ENCODE measurements at regions not wholly inside any gene's neighbourhood (a gene's known extent, or its start where the extent isn't known, plus 50 kb on each side); places are given as distances from the start of the nearest gene placed in this dataset.

GRCh38 chr14:100405760-100406455 is 82.8 kb downstream of the SLC25A47 start:
- no peaks in the 10 kb centered on the region for H3K9me3 Mint-ChIP-seq
- no peaks in the 10 kb centered on the region for H3K27me3 Mint-ChIP-seq
- no peak overlapping the region for H3K4me3 Mint-ChIP-seq
- peak overlapping the region; percentile 22 for H3K27ac Mint-ChIP-seq
- peaks cover 39% of the 10 kb centered on the region for H3K4me1 Mint-ChIP-seq (ENCODE audit: low read depth)
- H3K36me3 Mint-ChIP-seq (ENCODE audit: low read depth), result no peaks in the 10 kb centered on the region

DNA sequence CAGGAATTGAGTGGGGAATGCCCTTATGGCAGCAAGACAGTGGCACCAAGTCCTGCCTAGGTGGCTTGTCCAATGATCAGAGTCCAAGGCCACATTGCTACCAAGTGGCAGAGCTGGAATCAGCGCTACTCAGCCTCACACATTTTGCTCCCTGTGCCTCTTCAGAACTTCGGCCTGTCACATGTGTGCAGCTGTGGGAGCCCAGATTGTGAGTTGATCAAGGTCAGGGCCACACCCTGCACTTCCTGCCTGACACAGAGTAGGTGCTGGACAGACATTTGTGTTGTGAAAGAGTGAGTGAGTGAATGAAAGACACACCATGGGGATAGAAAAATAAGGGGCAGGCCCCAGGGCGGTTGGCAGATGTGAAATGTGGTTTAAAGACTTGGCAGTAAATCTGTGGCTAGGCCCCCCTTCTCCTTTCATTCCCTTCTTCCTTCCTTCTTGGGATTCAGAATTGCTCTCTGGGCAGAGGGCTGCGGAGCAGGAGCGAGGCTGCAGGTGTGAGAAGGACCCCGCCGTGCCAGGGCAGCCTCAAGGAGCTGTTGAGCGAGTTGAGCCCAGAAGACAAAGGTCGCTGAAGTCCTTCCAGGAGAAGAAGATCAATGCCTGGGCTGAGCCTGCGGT is 83.5 kb downstream of the SLC25A47 start:
- H3K36me3 Mint-ChIP-seq (ENCODE audit: low read depth), result no peaks in the 10 kb centered on the region
- H3K9me3 Mint-ChIP-seq, result no peaks in the 10 kb centered on the region
- no peaks in the 10 kb centered on the region for H3K27me3 Mint-ChIP-seq
- H3K4me3 Mint-ChIP-seq, result no peak overlapping the region
- H3K4me1 Mint-ChIP-seq (ENCODE audit: low read depth), result peaks cover 39% of the 10 kb centered on the region
- peak overlapping the region; percentile 43 for H3K27ac Mint-ChIP-seq

DNA sequence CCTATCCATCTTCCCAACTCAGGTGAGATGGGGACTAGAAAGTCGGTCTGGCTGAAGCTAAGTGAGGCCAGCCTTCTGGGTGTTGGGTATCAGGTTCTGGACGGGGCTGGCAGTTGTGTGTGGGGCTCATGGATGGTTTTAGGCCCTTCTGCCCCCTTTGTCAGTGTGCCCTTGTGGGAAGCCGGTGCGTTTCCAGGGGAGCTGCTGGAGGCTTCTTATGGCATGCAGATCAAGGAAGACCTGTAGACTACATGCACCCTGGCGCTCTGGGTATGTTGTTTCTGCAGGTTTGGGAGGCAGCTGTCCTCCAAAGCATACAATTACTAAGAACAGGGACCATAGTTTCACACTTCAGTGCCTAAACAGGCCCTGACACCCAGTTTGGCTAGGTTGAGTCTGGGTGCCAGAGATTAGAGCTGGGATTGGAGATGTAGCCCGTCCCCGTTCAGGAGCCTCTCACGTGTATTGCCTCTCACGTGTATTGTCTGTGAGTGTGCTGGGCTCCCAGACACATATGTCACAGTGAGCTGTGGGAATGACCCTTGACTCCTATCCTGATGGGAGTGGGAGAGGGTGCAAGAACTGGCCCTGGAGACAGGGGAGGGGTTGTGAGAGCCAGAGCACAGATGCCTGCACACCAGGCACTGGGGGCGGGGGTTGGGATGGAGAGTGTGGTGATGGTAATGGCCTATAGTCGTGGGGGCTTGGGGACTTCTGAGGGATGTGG is 84.4 kb downstream of the SLC25A47 start:
- Mint-ChIP-seq H3K27me3 (no peaks in the 10 kb centered on the region), H3K4me3 (no peak overlapping the region), H3K27ac (no peak overlapping the region), H3K4me1 (ENCODE audit: low read depth) (peaks cover 39% of the 10 kb centered on the region), H3K9me3 (no peaks in the 10 kb centered on the region), H3K36me3 (ENCODE audit: low read depth) (no peaks in the 10 kb centered on the region)

GRCh38 chr14:100408350-100409002 is 85.3 kb downstream of the SLC25A47 start:
- Mint-ChIP-seq H3K27ac (no peak overlapping the region), H3K4me3 (no peak overlapping the region), H3K27me3 (no peaks in the 10 kb centered on the region), H3K36me3 (ENCODE audit: low read depth) (no peaks in the 10 kb centered on the region), H3K4me1 (ENCODE audit: low read depth) (peaks cover 39% of the 10 kb centered on the region), H3K9me3 (no peaks in the 10 kb centered on the region)

GRCh38 chr14:100409003-100409360 is 85.8 kb downstream of the SLC25A47 start:
- Mint-ChIP-seq H3K4me1 (ENCODE audit: low read depth) (peaks cover 39% of the 10 kb centered on the region), H3K4me3 (no peak overlapping the region), H3K27ac (no peak overlapping the region), H3K9me3 (no peaks in the 10 kb centered on the region), H3K27me3 (no peaks in the 10 kb centered on the region), H3K36me3 (ENCODE audit: low read depth) (no peaks in the 10 kb centered on the region)

GRCh38 chr14:100409651-100410050 is 86.5 kb downstream of the SLC25A47 start:
- H3K4me3 Mint-ChIP-seq, result no peak overlapping the region
- no peaks in the 10 kb centered on the region for H3K9me3 Mint-ChIP-seq
- no peaks in the 10 kb centered on the region for H3K36me3 Mint-ChIP-seq (ENCODE audit: low read depth)
- peaks cover 33% of the 10 kb centered on the region for H3K4me1 Mint-ChIP-seq (ENCODE audit: low read depth)
- H3K27ac Mint-ChIP-seq, result no peak overlapping the region
- no peaks in the 10 kb centered on the region for H3K27me3 Mint-ChIP-seq

DNA sequence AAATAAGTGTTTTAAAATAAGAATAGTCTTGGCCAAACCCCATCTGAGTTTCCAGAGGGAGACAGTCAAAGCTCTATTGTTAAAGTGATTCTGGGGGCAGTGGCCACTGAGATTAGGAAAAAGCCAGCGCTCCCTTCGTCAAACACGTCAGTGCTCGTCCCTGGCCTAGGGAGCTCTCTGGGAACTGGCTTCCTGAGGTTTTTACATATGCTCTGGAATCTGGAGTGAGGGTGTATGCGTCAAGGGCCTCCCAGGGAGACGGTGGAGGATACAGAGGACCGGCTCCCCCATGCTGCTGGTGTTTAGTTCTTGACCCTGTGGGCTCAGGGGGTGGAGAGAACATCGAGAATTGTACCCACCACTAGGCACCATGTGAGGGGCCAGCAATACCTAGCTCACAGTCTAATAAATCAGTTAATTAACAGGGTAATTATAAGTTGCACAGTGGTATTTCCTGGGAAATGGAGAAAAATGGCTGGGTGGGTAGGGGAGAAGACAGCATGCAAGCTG is 87.0 kb downstream of the SLC25A47 start:
- H3K36me3 Mint-ChIP-seq (ENCODE audit: low read depth), result no peaks in the 10 kb centered on the region
- H3K27me3 Mint-ChIP-seq, result no peaks in the 10 kb centered on the region
- H3K27ac Mint-ChIP-seq, result no peak overlapping the region
- peaks cover 30% of the 10 kb centered on the region for H3K4me1 Mint-ChIP-seq (ENCODE audit: low read depth)
- no peak overlapping the region for H3K4me3 Mint-ChIP-seq
- no peaks in the 10 kb centered on the region for H3K9me3 Mint-ChIP-seq

DNA sequence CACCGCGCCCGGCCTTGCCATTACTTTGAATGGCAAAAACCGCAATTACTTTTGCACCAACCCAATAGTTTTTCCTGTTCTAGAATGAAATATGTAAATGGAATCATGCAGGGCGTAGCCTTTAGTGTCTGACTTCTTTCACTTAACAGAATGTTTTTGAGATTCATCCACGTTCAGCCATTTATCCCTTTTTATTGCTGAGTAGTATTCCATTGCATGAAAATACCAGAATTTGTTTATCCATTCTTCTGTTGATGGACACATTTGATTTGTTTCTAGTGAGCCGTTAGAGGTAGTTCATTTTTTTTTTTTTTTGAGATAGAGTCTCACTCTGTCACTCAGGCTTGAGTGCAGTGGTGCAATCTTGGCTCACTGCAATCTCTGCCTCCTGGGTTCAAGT is 90.6 kb downstream of the SLC25A47 start:
- no peak overlapping the region for H3K4me3 Mint-ChIP-seq
- no peaks in the 10 kb centered on the region for H3K4me1 Mint-ChIP-seq (ENCODE audit: low read depth)
- no peaks in the 10 kb centered on the region for H3K9me3 Mint-ChIP-seq
- no peaks in the 10 kb centered on the region for H3K36me3 Mint-ChIP-seq (ENCODE audit: low read depth)
- H3K27me3 Mint-ChIP-seq, result no peaks in the 10 kb centered on the region
- no peak overlapping the region for H3K27ac Mint-ChIP-seq

DNA sequence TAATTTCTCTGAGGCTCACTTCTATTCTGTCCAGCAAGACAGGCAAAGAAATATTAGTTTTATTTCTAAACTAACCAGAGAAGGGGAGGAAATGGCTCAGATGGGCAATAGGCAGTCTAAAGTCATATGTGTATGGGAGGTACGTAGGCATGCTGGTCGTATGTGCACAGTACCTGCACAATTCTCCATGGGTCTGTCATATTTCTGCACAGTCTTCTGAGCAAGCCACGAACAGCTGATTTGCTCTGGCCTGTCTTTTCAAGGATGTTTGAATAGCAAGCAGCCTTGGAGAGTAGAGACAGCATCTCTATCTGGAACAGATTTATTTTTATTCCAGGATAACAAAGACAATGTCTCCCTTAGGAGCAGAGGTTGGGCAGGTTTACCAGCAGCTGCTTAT is 92.1 kb downstream of the SLC25A47 start:
- H3K4me3 Mint-ChIP-seq, result no peak overlapping the region
- peaks cover 4% of the 10 kb centered on the region for H3K36me3 Mint-ChIP-seq (ENCODE audit: low read depth)

GRCh38 chr14:100416081-100416680 is 93.0 kb downstream of the SLC25A47 start:
- Mint-ChIP-seq H3K9me3 (no peaks in the 10 kb centered on the region), H3K4me3 (no peak overlapping the region), H3K27ac (no peak overlapping the region), H3K4me1 (ENCODE audit: low read depth) (no peaks in the 10 kb centered on the region), H3K27me3 (no peaks in the 10 kb centered on the region), H3K36me3 (ENCODE audit: low read depth) (peaks cover 4% of the 10 kb centered on the region)

More for the DNA sequence above, 92.1 kb downstream of the SLC25A47 start:
- H3K27ac Mint-ChIP-seq, result no peak overlapping the region
- no peaks in the 10 kb centered on the region for H3K27me3 Mint-ChIP-seq
- no peaks in the 10 kb centered on the region for H3K9me3 Mint-ChIP-seq
- H3K4me1 Mint-ChIP-seq (ENCODE audit: low read depth), result no peaks in the 10 kb centered on the region

- Mint-ChIP-seq H3K27ac (no peak overlapping the region), H3K36me3 (ENCODE audit: low read depth) (peaks cover 4% of the 10 kb centered on the region), H3K9me3 (no peaks in the 10 kb centered on the region), H3K4me1 (ENCODE audit: low read depth) (no peaks in the 10 kb centered on the region), H3K4me3 (no peak overlapping the region), H3K27me3 (no peaks in the 10 kb centered on the region)
Observed at GRCh38 chr14:100416921-100417860, 94.1 kb downstream of the SLC25A47 start.

DNA sequence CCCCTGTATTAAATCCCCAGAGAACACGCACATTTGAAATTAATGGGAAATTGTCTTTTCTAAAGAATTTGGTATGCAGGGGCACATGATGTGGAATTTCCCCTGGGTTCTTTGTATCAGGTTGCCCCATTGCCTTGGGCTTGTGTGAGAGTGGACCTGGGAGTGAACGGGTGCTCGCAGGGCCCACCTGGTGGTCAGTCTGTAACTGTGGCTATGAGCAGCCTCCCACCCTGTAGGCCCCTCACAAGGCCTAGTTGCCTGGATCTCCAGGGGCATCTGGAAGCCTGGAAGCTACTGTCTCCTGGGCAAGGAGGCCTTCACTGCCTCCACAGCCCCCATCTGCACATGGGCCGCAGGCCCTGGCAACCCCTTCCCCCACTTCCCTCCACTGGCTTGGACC is 96.7 kb downstream of the SLC25A47 start:
- Mint-ChIP-seq H3K36me3 (ENCODE audit: low read depth) (peaks cover 4% of the 10 kb centered on the region), H3K4me3 (no peak overlapping the region), H3K9me3 (no peaks in the 10 kb centered on the region), H3K4me1 (ENCODE audit: low read depth) (peaks cover 4% of the 10 kb centered on the region), H3K27me3 (no peaks in the 10 kb centered on the region), H3K27ac (no peak overlapping the region)

- peaks cover 7% of the 10 kb centered on the region for H3K4me1 Mint-ChIP-seq (ENCODE audit: low read depth)
Observed at GRCh38 chr14:100421756-100422470, 98.8 kb downstream of the SLC25A47 start.

More at GRCh38 chr14:100421756-100422470, 98.8 kb downstream of the SLC25A47 start:
- Mint-ChIP-seq H3K27ac (no peak overlapping the region), H3K36me3 (ENCODE audit: low read depth) (peaks cover 4% of the 10 kb centered on the region), H3K4me3 (no peak overlapping the region), H3K9me3 (no peaks in the 10 kb centered on the region), H3K27me3 (no peaks in the 10 kb centered on the region)
